HG03460 (cell line): ENCODE measurements at regions not wholly inside any gene's neighbourhood (a gene's known extent, or its start where the extent isn't known, plus 50 kb on each side); places are given as distances from the start of the nearest gene placed in this dataset.

Source experiments
- ATAC-seq: cut with Tn5 transposase; IDR thresholded peaks from one replicate; pipeline ENCODE4 v1.9.1; 2021; ENCODE audit not compliant: unreplicated experiment

GRCh38 chr5:167786871-167787578 is 504.4 kb upstream of the WWC1 start:
- ATAC-seq: no peak

- no peak for ATAC-seq
Observed at GRCh38 chr5:167790045-167790444, 501.4 kb upstream of the WWC1 start.

- no peak for ATAC-seq
Observed at GRCh38 chr5:167790462-167791260, 500.8 kb upstream of the WWC1 start.

- no peak for ATAC-seq
Observed at GRCh38 chr5:167792514-167792913, 498.9 kb upstream of the WWC1 start.

GRCh38 chr5:167793700-167794099 is 497.7 kb upstream of the WWC1 start:
- no peak for ATAC-seq

GRCh38 chr5:167794121-167794520 is 497.3 kb upstream of the WWC1 start:
- ATAC-seq: no peak

GRCh38 chr5:167796672-167797071 is 494.8 kb upstream of the WWC1 start:
- ATAC-seq: no peak

- no peak for ATAC-seq
Observed at GRCh38 chr5:167797933-167798332, 493.5 kb upstream of the WWC1 start.

- ATAC-seq: no peak
Observed at GRCh38 chr5:167798448-167798847, 493.0 kb upstream of the WWC1 start.

- no peak for ATAC-seq
Observed at GRCh38 chr5:167800427-167800826, 491.0 kb upstream of the WWC1 start.

- ATAC-seq: no peak
Observed at GRCh38 chr5:167801999-167802398, 489.4 kb upstream of the WWC1 start.

GRCh38 chr5:167802755-167803431 is 488.6 kb upstream of the WWC1 start:
- ATAC-seq: no peak

- no peak for ATAC-seq
Observed at GRCh38 chr5:167804512-167805220, 486.8 kb upstream of the WWC1 start.

- ATAC-seq: no peak
Observed at GRCh38 chr5:167810573-167810972, 480.9 kb upstream of the WWC1 start.

GRCh38 chr5:167812871-167813270 is 478.6 kb upstream of the WWC1 start:
- ATAC-seq: no peak

- ATAC-seq: no peak
Observed at GRCh38 chr5:167813389-167813788, 478.1 kb upstream of the WWC1 start.

GRCh38 chr5:167814040-167814439 is 477.4 kb upstream of the WWC1 start:
- ATAC-seq: no peak

GRCh38 chr5:167814828-167815227 is 476.6 kb upstream of the WWC1 start:
- no peak for ATAC-seq

- no peak for ATAC-seq
Observed at GRCh38 chr5:167816354-167816753, 475.1 kb upstream of the WWC1 start.

- ATAC-seq: no peak
Observed at GRCh38 chr5:167816864-167817263, 474.6 kb upstream of the WWC1 start.

GRCh38 chr5:167819406-167819805 is 472.0 kb upstream of the WWC1 start:
- ATAC-seq: peak; percentile 96
